SK-N-SH (cell line): ENCODE measurements at regions not wholly inside any gene's neighbourhood (a gene's known extent, or its start where the extent isn't known, plus 50 kb on each side); places are given as distances from the start of the nearest gene placed in this dataset.

Source experiments
- EP300 ChIP-seq, 2 experiments: IDR thresholded peaks; 2 replicates each; pipeline versions ENCODE4 v1.4.0 to v1.6.1; 2012; ENCODE audit warnings: borderline replicate concordance in 1 of 2, low read depth in 1 of 2, low read length in 1 of 2
- FOXJ3 ChIP-seq: sonication (generic); formaldehyde crosslinking; IDR thresholded peaks from 2 replicates; pipeline ENCODE4 v1.5.1; 2020; ENCODE audit warnings: mild to moderate bottlenecking, missing genetic modification reagents
- MAX ChIP-seq: IDR thresholded peaks from 2 replicates; pipeline ENCODE4 v1.4.0; 2012; ENCODE audit warnings: low read depth
- MEF2A ChIP-seq: IDR thresholded peaks from 2 replicates; pipeline ENCODE4 v1.4.0; 2012; ENCODE audit warnings: low read depth, borderline replicate concordance
- POLR2AphosphoS5 ChIP-seq: IDR thresholded peaks from 2 replicates; pipeline ENCODE4 v1.6.1; 2012; ENCODE audit warnings: low read depth, low read length
- SIN3A ChIP-seq: IDR thresholded peaks from 2 replicates; pipeline ENCODE4 v1.6.1; 2012; ENCODE audit warnings: low read depth, mild to moderate bottlenecking, low read length, moderate library complexity, borderline replicate concordance
- TAF1 ChIP-seq: IDR thresholded peaks from 2 replicates; pipeline ENCODE4 v1.6.1; 2012; ENCODE audit warnings: low read depth, mild to moderate bottlenecking, low read length, moderate library complexity, borderline replicate concordance
- TCF12 ChIP-seq: IDR thresholded peaks from 2 replicates; pipeline ENCODE4 v1.4.0; 2012
- USF2 ChIP-seq: fragments of 150-350 bp; IDR thresholded peaks from 2 replicates; pipeline ENCODE4 v1.6.1; 2017; ENCODE audit warnings: antibody characterized with exemption, low read length, low read depth, borderline replicate concordance
- TF ChIP-seq, protein P1 (sequence below): fragments of 200-600 bp; sonication (generic); IDR thresholded peaks from 2 replicates; pipeline ENCODE4 v1.6.1; 2017; ENCODE audit warnings: antibody characterized with exemption, mild to moderate bottlenecking, moderate library complexity
- TF ChIP-seq, protein P2 (sequence below): IDR thresholded peaks from 2 replicates; pipeline ENCODE4 v1.6.1; 2012; ENCODE audit warnings: mild to moderate bottlenecking, low read depth, low read length, moderate library complexity

GRCh38 chr7:80370587-80370986 lies 141.3 kb downstream of the GNAT3 start:
- TF ChIP-seq, protein P1, sequence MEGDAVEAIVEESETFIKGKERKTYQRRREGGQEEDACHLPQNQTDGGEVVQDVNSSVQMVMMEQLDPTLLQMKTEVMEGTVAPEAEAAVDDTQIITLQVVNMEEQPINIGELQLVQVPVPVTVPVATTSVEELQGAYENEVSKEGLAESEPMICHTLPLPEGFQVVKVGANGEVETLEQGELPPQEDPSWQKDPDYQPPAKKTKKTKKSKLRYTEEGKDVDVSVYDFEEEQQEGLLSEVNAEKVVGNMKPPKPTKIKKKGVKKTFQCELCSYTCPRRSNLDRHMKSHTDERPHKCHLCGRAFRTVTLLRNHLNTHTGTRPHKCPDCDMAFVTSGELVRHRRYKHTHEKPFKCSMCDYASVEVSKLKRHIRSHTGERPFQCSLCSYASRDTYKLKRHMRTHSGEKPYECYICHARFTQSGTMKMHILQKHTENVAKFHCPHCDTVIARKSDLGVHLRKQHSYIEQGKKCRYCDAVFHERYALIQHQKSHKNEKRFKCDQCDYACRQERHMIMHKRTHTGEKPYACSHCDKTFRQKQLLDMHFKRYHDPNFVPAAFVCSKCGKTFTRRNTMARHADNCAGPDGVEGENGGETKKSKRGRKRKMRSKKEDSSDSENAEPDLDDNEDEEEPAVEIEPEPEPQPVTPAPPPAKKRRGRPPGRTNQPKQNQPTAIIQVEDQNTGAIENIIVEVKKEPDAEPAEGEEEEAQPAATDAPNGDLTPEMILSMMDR = no peak
- TF ChIP-seq USF2 = no peak
- TF ChIP-seq FOXJ3 (CRISPR knock-in tag) = no peak
- TF ChIP-seq MAX = no peak
- TF ChIP-seq POLR2AphosphoS5 = no peak
- no peak for TF ChIP-seq MEF2A
- no peak for TF ChIP-seq SIN3A
- TF ChIP-seq EP300 (IDR thresholded peaks at IDR 0.05; ENCODE audit: borderline replicate concordance in 1 of 2, low read depth in 1 of 2, low read length in 1 of 2) = no peak
- TF ChIP-seq, protein P2, sequence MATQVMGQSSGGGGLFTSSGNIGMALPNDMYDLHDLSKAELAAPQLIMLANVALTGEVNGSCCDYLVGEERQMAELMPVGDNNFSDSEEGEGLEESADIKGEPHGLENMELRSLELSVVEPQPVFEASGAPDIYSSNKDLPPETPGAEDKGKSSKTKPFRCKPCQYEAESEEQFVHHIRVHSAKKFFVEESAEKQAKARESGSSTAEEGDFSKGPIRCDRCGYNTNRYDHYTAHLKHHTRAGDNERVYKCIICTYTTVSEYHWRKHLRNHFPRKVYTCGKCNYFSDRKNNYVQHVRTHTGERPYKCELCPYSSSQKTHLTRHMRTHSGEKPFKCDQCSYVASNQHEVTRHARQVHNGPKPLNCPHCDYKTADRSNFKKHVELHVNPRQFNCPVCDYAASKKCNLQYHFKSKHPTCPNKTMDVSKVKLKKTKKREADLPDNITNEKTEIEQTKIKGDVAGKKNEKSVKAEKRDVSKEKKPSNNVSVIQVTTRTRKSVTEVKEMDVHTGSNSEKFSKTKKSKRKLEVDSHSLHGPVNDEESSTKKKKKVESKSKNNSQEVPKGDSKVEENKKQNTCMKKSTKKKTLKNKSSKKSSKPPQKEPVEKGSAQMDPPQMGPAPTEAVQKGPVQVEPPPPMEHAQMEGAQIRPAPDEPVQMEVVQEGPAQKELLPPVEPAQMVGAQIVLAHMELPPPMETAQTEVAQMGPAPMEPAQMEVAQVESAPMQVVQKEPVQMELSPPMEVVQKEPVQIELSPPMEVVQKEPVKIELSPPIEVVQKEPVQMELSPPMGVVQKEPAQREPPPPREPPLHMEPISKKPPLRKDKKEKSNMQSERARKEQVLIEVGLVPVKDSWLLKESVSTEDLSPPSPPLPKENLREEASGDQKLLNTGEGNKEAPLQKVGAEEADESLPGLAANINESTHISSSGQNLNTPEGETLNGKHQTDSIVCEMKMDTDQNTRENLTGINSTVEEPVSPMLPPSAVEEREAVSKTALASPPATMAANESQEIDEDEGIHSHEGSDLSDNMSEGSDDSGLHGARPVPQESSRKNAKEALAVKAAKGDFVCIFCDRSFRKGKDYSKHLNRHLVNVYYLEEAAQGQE = no peak
- TF ChIP-seq TCF12 = no peak
- TF ChIP-seq TAF1 = no peak
